DND-41 (cell line): ENCODE measurements at regions not wholly inside any gene's neighbourhood (a gene's known extent, or its start where the extent isn't known, plus 50 kb on each side); places are given as distances from the start of the nearest gene placed in this dataset.

ENCODE experiments used
- EZH2 ChIP-seq: IDR thresholded peaks from 3 replicates; pipeline ENCODE4 v1.6.1; 2012; ENCODE audit warnings: borderline replicate concordance, low read depth, mild to moderate bottlenecking, moderate library complexity, low read length, inconsistent platforms; ENCODE audit not compliant: severe bottlenecking
- TF ChIP-seq, protein P1 (sequence below): IDR thresholded peaks from 2 replicates; pipeline ENCODE4 v1.5.1; 2012; ENCODE audit warnings: borderline replicate concordance, low read length, moderate library complexity, mild to moderate bottlenecking; ENCODE audit not compliant: poor library complexity, severe bottlenecking; ENCODE audit errors: extremely low read depth

DNA sequence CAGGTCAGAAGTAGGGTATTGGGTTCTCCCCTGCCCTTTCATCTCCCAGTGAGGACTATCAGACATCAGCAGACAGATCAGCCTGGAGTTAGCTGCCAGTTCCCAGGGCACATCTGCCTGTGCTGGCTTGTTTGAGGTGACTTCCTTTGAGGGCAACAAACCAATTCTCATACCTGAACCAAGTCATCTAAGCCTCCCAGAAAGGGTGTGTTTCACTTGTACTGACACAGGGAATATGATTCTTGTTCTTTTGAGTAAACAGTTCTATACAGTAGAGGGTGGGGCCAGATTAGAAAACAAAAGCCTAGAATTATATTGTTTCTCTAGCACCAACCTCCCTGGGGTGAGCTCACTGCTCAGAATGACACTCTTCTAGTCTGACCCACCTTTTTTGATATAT, 591.9 kb downstream of the SLC4A3 start:
- TF ChIP-seq, protein P1, sequence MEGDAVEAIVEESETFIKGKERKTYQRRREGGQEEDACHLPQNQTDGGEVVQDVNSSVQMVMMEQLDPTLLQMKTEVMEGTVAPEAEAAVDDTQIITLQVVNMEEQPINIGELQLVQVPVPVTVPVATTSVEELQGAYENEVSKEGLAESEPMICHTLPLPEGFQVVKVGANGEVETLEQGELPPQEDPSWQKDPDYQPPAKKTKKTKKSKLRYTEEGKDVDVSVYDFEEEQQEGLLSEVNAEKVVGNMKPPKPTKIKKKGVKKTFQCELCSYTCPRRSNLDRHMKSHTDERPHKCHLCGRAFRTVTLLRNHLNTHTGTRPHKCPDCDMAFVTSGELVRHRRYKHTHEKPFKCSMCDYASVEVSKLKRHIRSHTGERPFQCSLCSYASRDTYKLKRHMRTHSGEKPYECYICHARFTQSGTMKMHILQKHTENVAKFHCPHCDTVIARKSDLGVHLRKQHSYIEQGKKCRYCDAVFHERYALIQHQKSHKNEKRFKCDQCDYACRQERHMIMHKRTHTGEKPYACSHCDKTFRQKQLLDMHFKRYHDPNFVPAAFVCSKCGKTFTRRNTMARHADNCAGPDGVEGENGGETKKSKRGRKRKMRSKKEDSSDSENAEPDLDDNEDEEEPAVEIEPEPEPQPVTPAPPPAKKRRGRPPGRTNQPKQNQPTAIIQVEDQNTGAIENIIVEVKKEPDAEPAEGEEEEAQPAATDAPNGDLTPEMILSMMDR = no peak
- no peak for TF ChIP-seq EZH2
